NB4 (cell line): ENCODE measurements at regions not wholly inside any gene's neighbourhood (a gene's known extent, or its start where the extent isn't known, plus 50 kb on each side); places are given as distances from the start of the nearest gene placed in this dataset.

Source experiments
- DNase-seq: peaks from one replicate; pipeline ENCODE4 v3.0.0; 2010; ENCODE audit warnings: low read depth
- H3K4me3 ChIP-seq: one replicate; pipeline ENCODE4 v1.5.1; 2011; ENCODE audit warnings: mild to moderate bottlenecking, low read depth, low read length, moderate library complexity
- MYC ChIP-seq: IDR thresholded peaks from 2 replicates; pipeline ENCODE4 v1.6.1; 2011; ENCODE audit warnings: low read depth, low read length
- POLR2A ChIP-seq: IDR thresholded peaks from 2 replicates; pipeline ENCODE4 v1.6.1; 2011; ENCODE audit warnings: mild to moderate bottlenecking; ENCODE audit not compliant: insufficient read length; ENCODE audit errors: extremely low read depth
- TF ChIP-seq, protein P1 (sequence below): IDR thresholded peaks from one replicate; pipeline ENCODE4 v1.5.1; 2012; ENCODE audit warnings: low read depth, low read length
- TF ChIP-seq, protein P2 (sequence below): IDR thresholded peaks from 2 replicates; pipeline ENCODE4 v1.6.1; 2011; ENCODE audit warnings: low read depth, low read length

DNA sequence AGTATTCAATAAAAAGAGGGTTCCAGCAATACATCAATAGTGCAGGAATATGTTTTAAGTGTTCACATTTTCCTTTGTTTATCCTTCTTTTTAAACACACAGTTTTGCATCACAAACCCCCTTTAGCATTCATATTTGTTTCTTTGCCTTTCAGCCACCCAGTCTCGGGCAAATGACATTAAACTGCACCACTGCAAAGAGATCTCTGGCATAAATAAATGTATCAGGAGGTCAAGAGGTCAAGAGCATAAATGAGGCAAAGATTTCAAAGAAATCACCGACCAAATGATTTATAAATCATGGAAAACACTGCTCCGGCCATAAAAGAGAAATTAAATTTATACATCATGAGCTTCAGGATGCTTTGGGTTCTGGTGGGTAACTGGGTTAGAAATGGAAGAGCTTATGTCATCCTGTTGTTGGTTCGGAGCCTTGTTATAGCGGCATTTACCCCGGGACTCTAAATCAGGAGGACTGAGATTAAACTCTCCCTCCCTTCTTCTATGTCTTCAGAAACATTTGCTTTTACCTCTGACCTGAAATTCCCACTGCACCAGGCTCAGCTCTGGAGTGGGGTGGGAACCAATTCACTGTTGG lies 449.6 kb upstream of the CLINT1 start:
- H3K4me3 ChIP-seq = no peak overlapping the region
- DNase-seq = no peak
- TF ChIP-seq, protein P1, sequence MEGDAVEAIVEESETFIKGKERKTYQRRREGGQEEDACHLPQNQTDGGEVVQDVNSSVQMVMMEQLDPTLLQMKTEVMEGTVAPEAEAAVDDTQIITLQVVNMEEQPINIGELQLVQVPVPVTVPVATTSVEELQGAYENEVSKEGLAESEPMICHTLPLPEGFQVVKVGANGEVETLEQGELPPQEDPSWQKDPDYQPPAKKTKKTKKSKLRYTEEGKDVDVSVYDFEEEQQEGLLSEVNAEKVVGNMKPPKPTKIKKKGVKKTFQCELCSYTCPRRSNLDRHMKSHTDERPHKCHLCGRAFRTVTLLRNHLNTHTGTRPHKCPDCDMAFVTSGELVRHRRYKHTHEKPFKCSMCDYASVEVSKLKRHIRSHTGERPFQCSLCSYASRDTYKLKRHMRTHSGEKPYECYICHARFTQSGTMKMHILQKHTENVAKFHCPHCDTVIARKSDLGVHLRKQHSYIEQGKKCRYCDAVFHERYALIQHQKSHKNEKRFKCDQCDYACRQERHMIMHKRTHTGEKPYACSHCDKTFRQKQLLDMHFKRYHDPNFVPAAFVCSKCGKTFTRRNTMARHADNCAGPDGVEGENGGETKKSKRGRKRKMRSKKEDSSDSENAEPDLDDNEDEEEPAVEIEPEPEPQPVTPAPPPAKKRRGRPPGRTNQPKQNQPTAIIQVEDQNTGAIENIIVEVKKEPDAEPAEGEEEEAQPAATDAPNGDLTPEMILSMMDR = no peak
- no peak for TF ChIP-seq MYC
- TF ChIP-seq, protein P2, sequence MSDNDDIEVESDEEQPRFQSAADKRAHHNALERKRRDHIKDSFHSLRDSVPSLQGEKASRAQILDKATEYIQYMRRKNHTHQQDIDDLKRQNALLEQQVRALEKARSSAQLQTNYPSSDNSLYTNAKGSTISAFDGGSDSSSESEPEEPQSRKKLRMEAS = no peak
- no peak for TF ChIP-seq POLR2A

DNA sequence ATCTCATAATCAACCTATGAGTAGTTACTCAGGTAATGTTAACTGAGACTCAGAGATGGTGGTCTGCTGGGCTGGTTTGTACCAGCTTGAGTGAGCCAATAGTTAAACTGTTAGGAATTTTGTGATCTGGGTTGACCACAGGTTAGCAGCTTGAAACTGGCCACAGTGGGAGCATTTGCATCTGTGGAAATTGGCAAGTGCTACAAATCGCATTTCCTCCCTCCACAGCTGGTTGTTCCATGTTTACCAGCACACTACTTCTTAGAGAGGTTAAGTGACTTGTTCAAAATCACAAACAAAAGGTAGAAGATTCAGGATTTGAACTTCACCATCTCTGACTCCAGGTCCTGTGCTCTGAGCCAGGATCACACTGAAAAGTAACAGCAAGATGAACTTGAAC lies 446.9 kb upstream of the CLINT1 start:
- TF ChIP-seq, protein P1 = no peak
- TF ChIP-seq POLR2A (no peak), MYC (no peak)
- TF ChIP-seq, protein P2 = no peak
- DNase-seq = no peak
- no peak overlapping the region for H3K4me3 ChIP-seq

- no peak overlapping the region for H3K4me3 ChIP-seq
- DNase-seq = no peak
- TF ChIP-seq, protein P1 = no peak
- TF ChIP-seq, protein P2 = no peak
- TF ChIP-seq MYC (no peak), POLR2A (no peak)
Observed at GRCh38 chr5:158304607-158305006, 445.7 kb upstream of the CLINT1 start.

DNA sequence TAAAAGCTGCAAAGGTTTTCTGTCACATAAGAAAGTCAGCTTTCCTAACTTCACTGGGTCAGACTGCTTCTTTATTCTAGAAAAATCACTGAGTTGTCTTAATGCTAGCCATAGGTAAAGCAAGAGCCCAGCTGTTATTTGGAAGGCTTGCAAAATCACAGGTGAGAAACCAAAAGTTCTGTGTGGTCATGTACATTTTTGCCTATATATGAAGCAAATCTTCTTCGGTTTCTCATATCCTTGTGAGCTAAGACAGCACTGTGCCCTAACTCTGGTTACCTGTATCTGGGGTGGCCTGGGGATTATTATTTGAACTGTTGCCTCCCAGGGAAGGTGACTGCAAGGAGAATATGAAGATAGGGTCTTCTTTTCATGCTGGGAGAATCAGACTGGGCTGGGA lies 444.9 kb upstream of the CLINT1 start:
- H3K4me3 ChIP-seq = no peak overlapping the region
- DNase-seq = no peak
- TF ChIP-seq, protein P1 = no peak
- TF ChIP-seq, protein P2 = no peak
- TF ChIP-seq MYC (no peak), POLR2A (no peak)

GRCh38 chr5:158303275-158303674 lies 444.3 kb upstream of the CLINT1 start:
- DNase-seq = no peak
- TF ChIP-seq, protein P1 = no peak
- no peak overlapping the region for H3K4me3 ChIP-seq

DNA sequence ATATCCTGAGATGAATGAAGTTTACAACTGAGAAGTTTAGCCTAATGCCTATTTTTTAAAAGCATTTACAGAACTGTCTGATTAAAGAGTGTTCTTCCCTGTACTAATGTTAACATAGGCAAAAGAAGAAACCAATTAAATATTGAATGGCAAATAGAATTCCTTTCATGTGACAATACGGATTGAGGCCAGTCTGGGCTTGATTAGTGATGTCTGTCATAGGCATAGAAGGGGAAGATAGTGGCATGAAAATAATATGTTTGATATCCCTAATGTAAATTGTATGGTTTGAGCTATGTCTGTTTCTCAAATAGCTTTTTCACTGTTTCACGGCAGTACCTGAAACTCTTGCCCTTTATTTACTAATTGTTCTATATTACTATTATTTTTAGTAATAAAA lies 443.1 kb upstream of the CLINT1 start:
- TF ChIP-seq, protein P1 = no peak
- TF ChIP-seq, protein P2 = no peak
- TF ChIP-seq POLR2A (no peak), MYC (no peak)
- DNase-seq = no peak
- H3K4me3 ChIP-seq = no peak overlapping the region
